Liver (tissue), 3 donors: ENCODE measurements at regions not wholly inside any gene's neighbourhood (a gene's known extent, or its start where the extent isn't known, plus 50 kb on each side); places are given as distances from the start of the nearest gene placed in this dataset.

Experiments used
- CTCF ChIP-seq: fragments of 150-350 bp; IDR thresholded peaks from 2 replicates; pipeline ENCODE4 v1.5.1; 2017; ENCODE audit warnings: improper control_type of control experiment, low read depth, low read length; ENCODE audit not compliant: missing input control
- REST ChIP-seq: IDR thresholded peaks from 2 replicates; pipeline ENCODE4 v1.6.1; 2016; ENCODE audit warnings: antibody characterized with exemption, mild to moderate bottlenecking
- TAF1 ChIP-seq: conservative IDR thresholded peaks from 2 replicates; pipeline ENCODE4 v1.6.1; 2016; ENCODE audit warnings: antibody characterized with exemption, mild to moderate bottlenecking
- donor health status: healthy.
- donor health status: healthy.

GRCh38 chr17:15031975-15032374, 233.2 kb downstream of the PMP22 start:
- no peak for TF ChIP-seq TAF1
- no peak for TF ChIP-seq CTCF
- no peak for TF ChIP-seq REST
